Right atrium auricular region (tissue), 2 donors: ENCODE measurements at regions not wholly inside any gene's neighbourhood (a gene's known extent, or its start where the extent isn't known, plus 50 kb on each side); places are given as distances from the start of the nearest gene placed in this dataset.

Experiments used
- DNase-seq: peaks from one replicate; pipeline ENCODE4 v3.0.0-alpha.2; 2019; ENCODE audit warnings: low spot score
- H3K27ac ChIP-seq, 2 donors: fragments of 200-600 bp; sonication (generic); 1 replicate in 1 of 2; 2 replicates in 1 of 2; pipeline ENCODE4 v1.5.1; 2016 to 2019
- H3K27me3 ChIP-seq, 2 donors: fragments of 200-600 bp; sonication (generic); one replicate each; pipeline versions ENCODE4 v1.5.1 to v1.6.0; 2017 to 2019
- H3K36me3 ChIP-seq: fragments of 200-600 bp; sonication (generic); one replicate; pipeline ENCODE4 v1.5.1; 2016
- H3K4me1 ChIP-seq, 2 donors: fragments of 200-600 bp; sonication (generic); one replicate each; pipeline versions ENCODE4 v1.5.1 to v1.6.0; 2017 to 2019
- H3K4me3 ChIP-seq, 2 donors: fragments of 200-600 bp; sonication (generic); 1 replicate in 1 of 2; 2 replicates in 1 of 2; pipeline ENCODE4 v1.5.1; 2017 to 2019; ENCODE audit warnings: mild to moderate bottlenecking in 1 of 2, moderate library complexity in 1 of 2
- H3K9me3 ChIP-seq, 2 donors: fragments of 200-600 bp; sonication (generic); one replicate each; pipeline ENCODE4 v1.5.1; 2019
- TF ChIP-seq, protein P1 (sequence below), 2 donors: fragments of 200-600 bp; sonication (generic); IDR thresholded peaks; one replicate each; pipeline ENCODE4 v1.5.1; 2019; ENCODE audit warnings: antibody characterized with exemption in 2 of 2

DNA sequence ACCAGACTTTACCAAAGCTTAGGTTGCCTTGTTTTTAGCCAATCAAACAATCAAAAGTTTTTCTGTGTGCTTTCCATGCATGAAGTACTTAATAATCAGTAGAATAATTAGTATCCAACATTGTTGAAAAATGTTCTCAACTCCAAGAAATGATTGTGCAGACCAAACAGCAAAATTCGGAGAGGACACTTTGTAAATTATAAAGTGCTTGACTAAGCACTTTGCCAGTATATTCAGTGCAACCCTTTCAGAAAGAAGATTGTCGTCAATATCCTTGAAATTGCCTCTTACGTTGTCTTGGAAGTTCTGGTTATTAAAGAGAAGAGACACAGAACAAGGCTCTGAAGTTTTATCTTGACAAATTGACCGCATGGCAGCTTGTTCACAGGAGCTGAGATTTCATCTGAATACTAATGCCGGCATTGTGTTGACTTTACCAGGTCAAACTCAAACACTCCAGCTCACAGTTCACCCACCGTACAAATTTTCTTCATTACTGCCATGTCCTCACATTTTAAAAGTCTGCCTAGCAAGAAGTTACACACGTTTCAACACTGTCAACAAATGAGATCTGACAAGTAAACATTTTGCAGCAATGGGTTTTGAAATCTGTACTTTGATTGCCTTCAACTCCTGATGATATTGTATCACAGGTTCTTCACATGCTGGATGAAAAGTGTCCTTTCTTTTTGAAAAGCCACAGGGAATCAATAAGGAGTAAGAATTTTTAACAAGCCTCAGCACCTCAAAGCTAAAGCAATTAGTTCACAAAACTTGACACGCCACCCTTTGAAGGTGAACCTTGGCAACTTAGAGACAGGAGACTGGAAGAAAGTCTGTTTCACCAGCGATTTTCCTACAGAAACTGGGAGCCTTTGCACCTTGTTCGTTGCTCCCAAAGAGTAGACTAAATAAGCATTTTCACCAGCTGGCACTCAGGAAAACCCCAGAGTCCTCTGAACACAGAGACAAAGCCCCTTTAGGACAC, 150.9 kb downstream of the RFC3 start:
- Histone ChIP-seq H3K36me3 (no peaks in the 10 kb centered on the region), H3K4me1 (no peaks in the 10 kb centered on the region), H3K9me3 (peaks cover 0 to 7% of the 10 kb centered on the region in 2 donors), H3K4me3 (no peak overlapping the region), H3K27me3 (no peaks in the 10 kb centered on the region), H3K27ac (no peak overlapping the region)
- TF ChIP-seq, protein P1, sequence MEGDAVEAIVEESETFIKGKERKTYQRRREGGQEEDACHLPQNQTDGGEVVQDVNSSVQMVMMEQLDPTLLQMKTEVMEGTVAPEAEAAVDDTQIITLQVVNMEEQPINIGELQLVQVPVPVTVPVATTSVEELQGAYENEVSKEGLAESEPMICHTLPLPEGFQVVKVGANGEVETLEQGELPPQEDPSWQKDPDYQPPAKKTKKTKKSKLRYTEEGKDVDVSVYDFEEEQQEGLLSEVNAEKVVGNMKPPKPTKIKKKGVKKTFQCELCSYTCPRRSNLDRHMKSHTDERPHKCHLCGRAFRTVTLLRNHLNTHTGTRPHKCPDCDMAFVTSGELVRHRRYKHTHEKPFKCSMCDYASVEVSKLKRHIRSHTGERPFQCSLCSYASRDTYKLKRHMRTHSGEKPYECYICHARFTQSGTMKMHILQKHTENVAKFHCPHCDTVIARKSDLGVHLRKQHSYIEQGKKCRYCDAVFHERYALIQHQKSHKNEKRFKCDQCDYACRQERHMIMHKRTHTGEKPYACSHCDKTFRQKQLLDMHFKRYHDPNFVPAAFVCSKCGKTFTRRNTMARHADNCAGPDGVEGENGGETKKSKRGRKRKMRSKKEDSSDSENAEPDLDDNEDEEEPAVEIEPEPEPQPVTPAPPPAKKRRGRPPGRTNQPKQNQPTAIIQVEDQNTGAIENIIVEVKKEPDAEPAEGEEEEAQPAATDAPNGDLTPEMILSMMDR (IDR thresholded peaks at IDR 0.05): no peak
- DNase-seq: no peak

DNA sequence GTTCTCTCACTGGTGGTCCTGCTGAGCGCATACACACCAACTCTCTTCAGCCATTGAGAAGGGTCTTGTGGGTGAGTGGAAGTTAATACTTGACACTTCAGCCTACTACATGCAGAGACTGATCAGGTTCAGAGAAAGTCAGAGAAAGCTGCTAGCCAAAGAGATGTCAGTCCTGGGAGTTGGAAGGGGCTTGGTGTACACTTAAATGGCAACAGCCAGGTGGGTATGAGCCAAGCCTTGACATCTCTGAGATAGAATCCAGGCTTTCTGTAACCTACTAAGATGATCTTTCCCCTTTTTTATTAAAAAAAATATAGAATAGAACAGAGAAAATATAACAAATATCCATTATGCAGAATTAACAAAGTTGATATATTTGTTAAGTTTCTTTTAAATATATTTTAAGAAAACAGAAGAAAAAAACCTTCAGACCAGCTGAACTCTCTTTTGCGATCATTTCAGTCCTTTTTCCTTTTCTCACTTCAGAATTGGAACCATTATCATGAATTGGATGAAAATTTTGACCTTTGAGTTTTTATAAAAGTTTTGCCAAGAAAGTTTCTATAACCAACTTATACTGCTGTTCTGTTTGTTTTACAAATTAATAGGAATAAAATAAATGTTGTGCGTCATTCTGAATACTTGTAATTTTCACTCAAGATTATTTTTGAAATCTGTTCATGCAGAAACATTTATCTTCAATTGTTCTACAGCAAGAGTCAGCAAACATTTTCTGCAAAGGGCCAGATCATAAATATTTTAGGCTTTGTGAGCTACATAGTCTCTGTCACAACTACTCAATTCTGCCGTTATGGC, 153.0 kb downstream of the RFC3 start:
- no peak for DNase-seq
- no peaks in the 10 kb centered on the region for H3K36me3 ChIP-seq
- H3K27ac ChIP-seq: no peak overlapping the region
- no peak overlapping the region for H3K4me3 ChIP-seq
- H3K4me1 ChIP-seq: no peaks in the 10 kb centered on the region
- no peaks in the 10 kb centered on the region for H3K9me3 ChIP-seq
- TF ChIP-seq, protein P1 (IDR thresholded peaks at IDR 0.05): no peak
- H3K27me3 ChIP-seq: no peaks in the 10 kb centered on the region

DNA sequence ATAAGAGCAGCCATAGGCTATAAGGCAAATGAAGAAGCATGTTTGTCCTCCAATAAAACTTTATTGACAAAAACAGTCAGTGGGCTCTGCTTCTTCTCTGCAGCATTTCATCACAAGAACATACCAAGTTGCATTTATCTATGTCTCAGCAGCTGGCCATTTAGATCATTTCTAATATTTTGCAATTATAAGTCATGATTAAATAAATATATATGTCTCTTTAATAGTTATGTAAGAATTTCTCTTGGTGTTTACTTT, 153.5 kb downstream of the RFC3 start:
- no peaks in the 10 kb centered on the region for H3K9me3 ChIP-seq
- DNase-seq: no peak
- H3K27me3 ChIP-seq: no peaks in the 10 kb centered on the region
- TF ChIP-seq, protein P1 (IDR thresholded peaks at IDR 0.05): no peak
- no peaks in the 10 kb centered on the region for H3K4me1 ChIP-seq
- H3K27ac ChIP-seq: no peak overlapping the region
- no peak overlapping the region for H3K4me3 ChIP-seq
- H3K36me3 ChIP-seq: no peaks in the 10 kb centered on the region

DNA sequence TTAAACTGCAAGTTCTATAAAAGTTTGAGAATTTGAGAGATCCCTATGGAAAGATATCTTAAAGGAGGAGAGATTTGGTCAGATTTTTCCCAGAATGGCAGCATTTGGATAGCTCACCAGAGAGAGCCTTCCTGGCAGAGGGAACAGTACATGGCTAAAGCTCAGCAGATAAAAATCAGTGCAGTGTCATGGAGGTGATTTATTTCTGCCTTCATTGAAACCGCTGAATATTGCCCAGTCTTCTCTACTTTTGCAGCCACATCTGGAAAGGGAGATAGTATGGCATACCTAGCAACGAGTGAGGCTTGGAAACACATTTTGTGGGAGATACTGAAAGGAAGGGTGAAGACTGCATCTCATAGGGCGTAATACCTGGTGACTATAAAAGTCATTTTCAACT, 155.2 kb downstream of the RFC3 start:
- TF ChIP-seq, protein P1 (IDR thresholded peaks at IDR 0.05): no peak
- Histone ChIP-seq H3K4me3 (no peak overlapping the region), H3K4me1 (no peaks in the 10 kb centered on the region), H3K27me3 (no peaks in the 10 kb centered on the region), H3K36me3 (no peaks in the 10 kb centered on the region), H3K9me3 (no peaks in the 10 kb centered on the region), H3K27ac (no peak overlapping the region)
- DNase-seq: no peak

DNA sequence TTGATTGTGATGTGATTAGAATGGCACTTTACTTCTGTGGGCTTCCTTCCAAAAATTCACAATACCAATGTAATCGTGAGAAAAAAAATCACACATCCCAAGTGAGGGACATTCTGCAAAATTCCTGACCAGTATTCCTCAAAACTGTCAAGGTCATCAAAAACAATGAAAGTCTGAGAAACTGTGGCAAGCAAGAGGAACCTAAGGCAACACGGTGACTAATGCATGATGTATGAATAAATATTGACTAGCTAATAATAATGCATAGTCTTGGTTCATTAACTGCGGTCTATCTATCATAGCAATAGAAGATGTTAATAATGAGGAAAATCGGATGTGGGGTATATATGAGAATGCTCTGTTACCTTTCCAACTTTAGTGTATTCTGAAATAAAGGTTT, 159.0 kb downstream of the RFC3 start:
- no peak overlapping the region for H3K27ac ChIP-seq
- no peaks in the 10 kb centered on the region for H3K36me3 ChIP-seq
- no peaks in the 10 kb centered on the region for H3K4me1 ChIP-seq
- TF ChIP-seq, protein P1 (IDR thresholded peaks at IDR 0.05): no peak
- no peaks in the 10 kb centered on the region for H3K27me3 ChIP-seq
- H3K9me3 ChIP-seq: no peaks in the 10 kb centered on the region
- H3K4me3 ChIP-seq: no peak overlapping the region
- no peak for DNase-seq
